Choroid plexus epithelial cell (primary cell): ENCODE measurements at regions not wholly inside any gene's neighbourhood (a gene's known extent, or its start where the extent isn't known, plus 50 kb on each side); places are given as distances from the start of the nearest gene placed in this dataset.
A peak's percentile ranks its signal among the peaks of the same experiment; 100 is the strongest.
"Not testable (repeated sequence)": the region's sequence is repeated elsewhere in the genome, so short reads cannot be mapped to it uniquely, and the experiment has no call there.

Experiments
- DNase-seq: peaks from one replicate; pipeline ENCODE4 v3.0.0-alpha.2; 2010; ENCODE audit warnings: low read depth
- H3K4me3 ChIP-seq: 2 replicates; pipeline ENCODE4 v1.5.1; 2011; ENCODE audit warnings: low read depth, mild to moderate bottlenecking, control low read depth, low read length, moderate library complexity
- TF ChIP-seq, protein P1 (sequence below): conservative IDR thresholded peaks from 2 replicates; pipeline ENCODE4 v1.5.1; 2011; ENCODE audit warnings: low read depth, mild to moderate bottlenecking, control low read depth, inconsistent platforms, low read length, moderate library complexity

DNA sequence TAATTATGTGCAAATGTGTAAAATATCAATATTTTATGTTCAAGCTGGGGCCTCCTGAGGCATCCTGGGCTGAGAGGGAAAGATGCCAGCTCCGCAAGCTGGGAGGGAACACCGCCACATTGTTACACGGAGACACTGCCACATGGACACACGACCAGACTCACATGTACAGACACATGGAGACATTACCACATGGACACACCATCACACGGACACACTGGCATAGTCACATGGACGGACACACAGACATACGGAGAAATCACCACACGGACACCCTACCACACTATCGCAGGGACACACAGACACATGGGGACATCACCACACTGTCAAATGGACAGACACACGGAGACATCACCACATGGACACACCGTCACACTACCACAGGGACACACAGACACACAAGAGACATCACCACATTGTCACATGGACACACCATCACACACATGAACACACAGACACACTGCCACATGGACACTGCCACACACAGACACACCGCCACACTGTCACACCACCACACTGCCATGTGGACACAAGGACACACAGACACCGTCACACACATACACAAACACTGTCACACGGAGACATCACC lies 117.6 kb downstream of the CCDC74A start:
- H3K4me3 ChIP-seq: no peak overlapping the region
- TF ChIP-seq, protein P1, sequence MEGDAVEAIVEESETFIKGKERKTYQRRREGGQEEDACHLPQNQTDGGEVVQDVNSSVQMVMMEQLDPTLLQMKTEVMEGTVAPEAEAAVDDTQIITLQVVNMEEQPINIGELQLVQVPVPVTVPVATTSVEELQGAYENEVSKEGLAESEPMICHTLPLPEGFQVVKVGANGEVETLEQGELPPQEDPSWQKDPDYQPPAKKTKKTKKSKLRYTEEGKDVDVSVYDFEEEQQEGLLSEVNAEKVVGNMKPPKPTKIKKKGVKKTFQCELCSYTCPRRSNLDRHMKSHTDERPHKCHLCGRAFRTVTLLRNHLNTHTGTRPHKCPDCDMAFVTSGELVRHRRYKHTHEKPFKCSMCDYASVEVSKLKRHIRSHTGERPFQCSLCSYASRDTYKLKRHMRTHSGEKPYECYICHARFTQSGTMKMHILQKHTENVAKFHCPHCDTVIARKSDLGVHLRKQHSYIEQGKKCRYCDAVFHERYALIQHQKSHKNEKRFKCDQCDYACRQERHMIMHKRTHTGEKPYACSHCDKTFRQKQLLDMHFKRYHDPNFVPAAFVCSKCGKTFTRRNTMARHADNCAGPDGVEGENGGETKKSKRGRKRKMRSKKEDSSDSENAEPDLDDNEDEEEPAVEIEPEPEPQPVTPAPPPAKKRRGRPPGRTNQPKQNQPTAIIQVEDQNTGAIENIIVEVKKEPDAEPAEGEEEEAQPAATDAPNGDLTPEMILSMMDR: no peak
- DNase-seq: no peak

DNA sequence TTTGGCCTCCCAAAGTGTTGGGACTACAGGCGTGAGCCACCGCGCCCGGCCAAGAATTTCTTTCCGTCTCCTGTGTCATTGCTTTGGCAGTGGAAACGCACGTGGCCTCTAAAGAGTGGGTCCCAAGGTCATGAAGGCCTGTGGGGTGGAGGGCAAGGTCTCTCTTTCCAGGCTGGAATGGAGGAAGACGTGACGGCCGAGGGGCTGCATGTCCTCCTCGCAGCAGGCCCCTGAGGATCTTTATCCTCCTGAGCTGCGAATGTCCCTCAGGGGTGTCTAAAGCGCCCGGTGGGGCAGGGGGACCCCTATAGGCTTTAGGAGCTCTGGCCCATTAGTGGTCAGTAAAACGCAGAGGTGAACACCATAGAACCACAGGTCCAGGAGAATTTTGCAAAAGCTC lies 118.5 kb downstream of the CCDC74A start:
- not testable (repeated sequence) for H3K4me3 ChIP-seq, DNase-seq

DNA sequence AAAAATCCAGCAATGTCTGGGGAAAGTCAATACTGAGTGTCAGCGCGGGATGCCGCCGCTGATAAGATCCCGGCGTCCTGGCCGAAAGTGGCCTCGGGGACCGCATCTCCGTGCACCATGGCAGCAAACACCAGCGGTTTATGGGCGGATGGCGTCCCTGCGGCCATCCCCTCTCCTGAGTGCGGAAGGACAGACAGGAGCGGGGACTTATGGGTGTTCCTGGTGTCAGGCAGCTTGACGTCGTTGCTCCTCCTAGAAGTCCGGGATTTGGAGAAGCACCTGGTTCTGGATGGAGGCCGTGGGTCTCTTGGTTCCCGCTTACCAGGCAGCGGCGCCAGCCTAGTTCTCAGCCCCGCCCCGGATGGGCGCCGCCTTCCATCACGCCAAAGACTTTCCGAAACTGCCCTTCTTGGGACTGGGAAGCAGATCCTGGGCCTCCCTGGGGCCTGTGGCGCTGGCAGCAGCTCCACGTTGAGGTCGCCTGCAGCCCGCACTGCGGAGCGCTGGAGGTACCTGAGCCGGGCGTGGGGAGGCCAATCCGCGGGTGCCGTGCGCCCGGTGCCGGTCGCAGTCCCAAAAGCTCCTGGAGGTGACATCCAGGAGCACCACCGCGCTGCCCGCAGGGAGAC lies 119.1 kb downstream of the CCDC74A start:
- peak overlapping the region; percentile 26 for H3K4me3 ChIP-seq
- no peak for DNase-seq
- TF ChIP-seq, protein P1: no peak

DNA sequence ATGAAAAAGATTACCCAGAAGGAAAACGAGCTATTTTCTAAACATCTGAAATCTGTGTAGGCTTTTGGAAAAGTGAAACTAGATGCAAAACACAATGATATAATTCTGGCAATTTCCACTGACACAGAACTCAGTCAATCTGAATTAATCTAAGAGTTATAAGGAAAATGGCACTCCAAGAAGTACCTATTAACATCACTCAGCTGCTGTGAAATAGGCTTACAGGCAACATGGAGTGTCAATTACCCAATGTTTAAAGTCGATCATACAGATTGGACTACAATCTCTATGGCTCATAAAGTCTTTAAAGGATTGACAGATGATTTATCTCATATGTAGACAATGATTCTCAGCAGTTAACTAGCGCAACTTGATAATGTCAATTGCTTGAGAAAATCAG lies 120.9 kb downstream of the CCDC74A start:
- not testable (repeated sequence) for H3K4me3 ChIP-seq, DNase-seq

DNA sequence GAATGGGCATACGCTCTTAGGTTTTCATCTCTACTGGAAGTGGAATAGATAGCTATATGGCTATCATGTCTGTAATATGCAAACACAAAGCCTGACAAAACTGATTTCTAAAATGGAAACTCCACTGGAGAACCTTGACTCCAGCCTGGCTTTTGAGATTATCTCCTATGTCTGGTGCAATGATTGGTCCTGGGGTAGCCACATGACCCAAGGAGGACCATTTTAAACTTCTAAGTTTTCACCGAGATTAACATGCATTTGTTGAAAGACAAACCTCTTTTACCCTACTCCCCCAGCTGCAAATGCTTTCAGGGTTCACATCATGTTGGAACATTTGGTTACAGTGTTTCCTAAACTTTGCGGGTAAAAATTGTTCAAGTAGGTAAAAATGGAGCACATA lies 124.6 kb downstream of the CCDC74A start:
- not testable (repeated sequence) for H3K4me3 ChIP-seq, DNase-seq

DNA sequence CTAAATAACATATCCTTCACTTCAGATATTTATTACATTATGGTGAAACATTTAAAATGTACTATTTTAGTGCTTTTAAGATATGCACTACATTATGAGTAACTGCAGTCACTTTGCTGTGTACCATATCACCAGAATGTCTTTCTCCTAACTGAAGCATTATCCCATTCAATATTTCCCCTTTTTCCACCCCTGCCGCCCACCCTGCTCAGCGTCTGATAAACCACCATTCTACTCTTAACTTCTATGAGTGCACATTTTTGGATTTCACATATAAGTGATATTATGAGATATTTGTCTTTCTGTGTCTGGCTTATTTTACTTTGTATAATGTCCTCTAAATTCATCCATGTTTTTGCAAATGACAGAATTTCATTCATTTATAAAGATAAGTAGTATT lies 126.4 kb downstream of the CCDC74A start:
- not testable (repeated sequence) for DNase-seq

DNA sequence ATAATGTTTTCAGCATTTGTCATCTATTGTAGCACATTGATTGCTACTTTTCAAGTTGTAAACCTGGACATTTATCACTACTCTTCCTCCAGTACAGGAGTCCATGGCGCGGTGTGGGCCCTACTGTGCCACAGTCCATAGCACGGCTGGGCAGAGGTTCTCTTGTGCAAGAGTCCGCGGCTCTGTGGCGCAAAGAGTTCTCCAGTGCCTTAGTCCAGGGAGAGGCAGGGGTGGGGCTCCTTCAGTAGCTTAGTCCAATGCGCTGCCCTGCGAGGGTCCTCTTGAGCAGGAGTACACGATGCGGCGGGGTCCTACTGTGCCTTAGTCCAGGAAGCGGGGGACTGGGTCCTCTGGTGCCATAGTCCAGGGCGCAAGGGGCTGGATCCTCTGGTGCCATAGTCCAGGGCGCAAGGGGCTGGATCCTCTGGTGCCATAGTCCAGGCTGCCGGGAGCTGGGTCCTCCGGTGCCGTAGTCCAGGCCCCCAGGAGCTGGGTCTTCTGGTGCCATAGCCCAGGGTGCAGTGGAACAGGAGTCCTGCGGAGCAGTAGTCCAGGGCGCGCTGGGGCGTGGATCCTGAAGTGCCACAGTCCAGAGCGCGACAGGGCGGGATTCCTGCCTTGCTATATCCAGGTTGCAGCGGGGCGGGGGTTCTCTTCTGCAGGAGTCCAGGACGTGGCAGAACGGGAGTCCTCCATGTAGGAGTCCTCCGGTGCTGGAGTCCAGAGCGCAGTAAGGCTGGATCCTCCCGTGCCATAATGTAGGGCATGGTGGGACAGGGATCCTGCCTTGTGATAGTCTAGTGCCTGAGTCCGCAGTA lies 129.3 kb downstream of the CCDC74A start:
- TF ChIP-seq, protein P1: no peak
- no peak overlapping the region for H3K4me3 ChIP-seq
- no peak for DNase-seq

More for the DNA sequence above, 126.4 kb downstream of the CCDC74A start:
- H3K4me3 ChIP-seq: not testable (repeated sequence)

DNA sequence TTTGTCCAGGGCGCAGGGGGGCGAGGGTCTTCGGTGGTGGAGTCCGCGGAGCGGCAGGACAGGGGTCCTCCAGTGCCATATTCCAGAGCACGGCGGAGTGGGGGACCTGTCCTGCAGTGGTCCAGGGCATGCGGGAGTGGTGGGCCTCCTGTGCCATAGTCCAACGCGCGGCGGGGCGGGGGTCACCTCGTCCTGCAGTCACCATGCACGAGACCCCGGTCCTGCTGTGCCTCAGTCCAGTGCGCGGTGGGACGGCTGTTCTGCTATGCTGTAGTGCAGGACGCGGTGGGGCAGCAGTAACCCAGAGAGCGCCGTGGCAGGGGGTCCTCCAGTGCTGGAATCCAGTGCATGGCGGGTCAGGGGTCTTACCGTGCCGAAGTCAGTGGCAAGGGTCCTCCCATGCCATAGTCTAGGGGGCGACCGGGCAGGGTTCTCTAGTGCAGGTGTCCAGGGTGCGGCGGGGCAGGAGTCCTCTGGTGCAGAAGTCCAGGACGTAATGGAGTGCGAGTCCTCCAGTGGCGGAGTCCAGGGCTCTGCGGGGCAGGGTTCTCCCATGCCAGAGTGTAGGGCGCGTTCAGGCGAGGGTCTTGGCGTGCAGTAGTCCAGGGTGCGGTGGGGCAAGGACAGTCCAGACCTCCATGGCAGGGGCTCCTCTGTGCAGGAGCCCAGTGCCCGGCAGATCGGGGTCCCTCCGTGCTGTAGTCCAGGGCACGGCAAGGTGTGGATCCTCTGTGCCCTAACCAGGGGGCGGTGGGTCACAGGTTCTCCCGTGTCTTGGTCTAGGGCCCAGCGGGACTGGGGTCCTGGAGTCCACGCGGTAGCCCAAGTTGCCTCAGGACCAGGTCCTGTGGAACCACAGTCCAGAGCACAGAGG lies 130.4 kb downstream of the CCDC74A start:
- TF ChIP-seq, protein P1: no peak
- no peak for DNase-seq
- H3K4me3 ChIP-seq: no peak overlapping the region
